ENCODE measurements at regions not wholly inside any gene's neighbourhood (a gene's known extent, or its start where the extent isn't known, plus 50 kb on each side); places are given as distances from the start of the nearest gene placed in this dataset.

DNA sequence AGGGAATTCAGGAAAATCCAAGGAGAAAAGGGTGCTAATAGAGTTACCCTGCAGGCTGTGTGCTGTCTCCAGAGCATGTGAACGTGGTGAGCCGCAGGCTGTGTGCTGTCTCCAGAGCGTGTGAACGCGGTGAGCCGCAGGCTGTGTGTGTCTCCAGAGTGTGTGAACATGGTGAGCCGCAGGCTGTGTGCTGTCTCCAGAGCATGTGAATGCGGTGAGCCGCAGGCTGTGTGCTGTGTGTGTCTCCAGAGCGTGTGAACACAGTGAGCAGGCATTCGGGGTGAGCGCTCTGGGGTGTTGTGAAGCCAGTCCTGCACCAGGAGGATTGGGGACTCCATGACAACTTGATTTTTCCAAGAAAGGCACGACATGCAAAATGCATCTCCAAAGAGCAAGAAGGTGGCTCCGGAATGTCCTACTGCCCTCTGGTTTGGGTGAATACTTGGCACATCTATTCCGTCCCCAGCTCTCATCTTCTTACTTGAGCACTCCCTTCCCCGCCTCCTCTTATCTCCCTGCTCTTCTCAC, 407.9 kb upstream of the SHH start:
- Histone ChIP-seq H3K9me3 (peaks cover 0 to 13% (median 7%) of the 10 kb centered on the region in 8 donors), H3K4me1 (no peaks in the 10 kb centered on the region), H3K27me3 (replicated peaks in 1 of 7) (no peaks in the 10 kb centered on the region), H3K4me3 (no peak overlapping the region), H3K36me3 (no peaks in the 10 kb centered on the region), H3K27ac (no peak overlapping the region)
- intact Hi-C loops (cut with DNase I; ENCODE audit: low total_unique reads): no loop called here
- no peak for DNase-seq
- TF ChIP-seq CTCF (IDR thresholded peaks at IDR 0.05 in 8 of 11, conservative IDR thresholded peaks at IDR 0.05 in 3 of 11) (no peak), POLR2A (IDR thresholded peaks at IDR 0.05) (no peak), POLR2AphosphoS5 (IDR thresholded peaks at IDR 0.05) (no peak)
- WGBS, 5 donors: 84 to 87% (median 87%) methylated on average over 16 of the region's 16 CpGs

DNA sequence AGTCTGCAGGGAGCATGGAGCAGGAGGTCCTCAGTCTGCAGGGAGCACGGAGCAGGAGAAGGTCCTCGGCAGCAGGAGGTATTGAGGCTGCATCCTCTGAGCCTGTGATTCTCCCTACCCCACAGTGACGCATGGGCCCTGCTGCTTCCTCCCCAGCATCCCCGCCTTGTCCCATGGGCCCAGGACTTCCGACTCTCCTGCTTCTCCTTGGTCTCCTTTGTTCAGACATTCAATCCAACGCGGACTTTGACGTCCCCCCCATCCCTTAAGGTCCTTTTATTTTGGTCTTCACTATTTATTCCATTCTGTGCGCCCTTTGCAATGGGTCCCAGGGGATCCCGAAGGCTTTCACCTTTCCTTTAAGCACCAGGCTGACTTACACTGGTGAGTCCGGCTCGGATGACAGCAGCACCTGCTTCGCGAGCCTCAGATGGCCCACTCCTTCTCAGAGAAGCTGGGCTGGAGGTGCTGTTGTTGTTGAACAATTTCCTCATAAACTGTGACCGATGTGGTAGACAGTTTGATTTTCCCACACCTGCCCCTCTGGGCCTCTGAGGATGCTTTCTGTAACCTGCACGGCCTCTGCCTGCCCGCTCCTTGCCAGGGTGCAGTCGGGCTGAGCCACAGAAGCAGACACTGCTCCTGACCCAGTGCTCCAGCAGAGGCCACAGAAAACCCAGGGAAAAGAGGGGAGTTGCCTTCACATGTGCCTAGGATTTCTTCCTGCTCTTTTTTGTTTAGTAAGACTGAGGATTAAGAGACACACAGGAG, 407.2 kb upstream of the SHH start:
- DNase-seq: no peak
- 81 to 88% (median 87%) methylated on average over 18 of the region's 18 CpGs for WGBS, 5 donors
- Histone ChIP-seq H3K27ac (no peak overlapping the region), H3K4me3 (no peak overlapping the region), H3K4me1 (no peaks in the 10 kb centered on the region), H3K27me3 (replicated peaks in 1 of 7) (no peaks in the 10 kb centered on the region), H3K36me3 (no peaks in the 10 kb centered on the region), H3K9me3 (peaks cover 0 to 7% (median 1%) of the 10 kb centered on the region in 8 donors)
- TF ChIP-seq POLR2A (IDR thresholded peaks at IDR 0.05): no peak
- intact Hi-C loops (cut with DNase I; ENCODE audit: low total_unique reads): no loop called here

DNA sequence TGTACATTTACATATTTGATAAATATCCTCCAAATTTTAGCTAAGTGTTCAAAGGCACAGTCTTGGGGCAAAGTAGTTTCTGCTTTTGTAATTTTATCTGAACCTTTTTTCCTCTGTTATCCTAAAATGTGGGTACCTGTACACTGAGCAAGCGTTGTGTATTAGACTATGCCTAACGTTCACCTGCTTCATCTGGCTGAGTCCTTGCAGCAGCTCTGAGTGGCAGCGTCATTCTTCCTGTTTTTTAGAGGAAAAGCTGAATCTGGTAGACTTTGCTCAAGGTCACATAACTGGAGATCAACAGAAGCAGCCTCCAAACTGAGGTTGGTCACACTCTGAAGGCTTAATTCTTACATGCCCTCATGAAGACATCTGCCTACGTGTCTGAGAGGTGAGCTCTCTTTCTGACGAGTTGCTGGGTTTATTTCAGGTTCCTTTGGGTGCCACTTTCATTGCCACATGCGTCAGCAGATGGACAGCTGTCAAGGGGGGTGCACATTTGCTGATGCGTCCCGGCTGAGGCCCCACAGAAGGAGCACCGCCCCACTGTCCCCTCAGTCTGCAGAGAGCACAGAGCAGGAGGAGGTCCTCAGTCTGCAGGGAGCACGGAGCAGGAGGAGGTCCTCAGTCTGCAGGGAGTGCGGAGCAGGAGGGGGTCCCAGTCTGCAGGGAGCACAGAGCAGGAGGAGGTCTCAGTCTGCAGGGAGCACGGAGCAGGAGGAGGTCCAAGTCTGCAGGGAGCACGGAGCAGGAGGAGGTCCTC, 406.5 kb upstream of the SHH start:
- Histone ChIP-seq H3K9me3 (no peaks in the 10 kb centered on the region), H3K27me3 (replicated peaks in 1 of 7) (no peaks in the 10 kb centered on the region), H3K36me3 (no peaks in the 10 kb centered on the region), H3K4me3 (no peak overlapping the region), H3K27ac (no peak overlapping the region), H3K4me1 (no peaks in the 10 kb centered on the region)
- intact Hi-C loops (cut with DNase I; ENCODE audit: low total_unique reads): no loop called here
- no peak for TF ChIP-seq POLR2AphosphoS5 (IDR thresholded peaks at IDR 0.05)
- TF ChIP-seq POLR2A (IDR thresholded peaks at IDR 0.05): no peak
- WGBS, 5 donors: 62 to 78% (median 66%) methylated on average over 10 to 13 of the region's 13 CpGs
- DNase-seq: no peak

GRCh38 chr7:156217803-156218202, 405.5 kb upstream of the SHH start:
- no peak overlapping the region for H3K27ac ChIP-seq
- H3K9me3 ChIP-seq: no peaks in the 10 kb centered on the region
- H3K4me3 ChIP-seq: no peak overlapping the region
- H3K27me3 ChIP-seq (replicated peaks in 1 of 7): no peaks in the 10 kb centered on the region
- no peak for DNase-seq
- H3K36me3 ChIP-seq: no peaks in the 10 kb centered on the region
- TF ChIP-seq POLR2A (IDR thresholded peaks at IDR 0.05) (no peak), POLR2AphosphoS5 (IDR thresholded peaks at IDR 0.05) (no peak), CTCF (IDR thresholded peaks at IDR 0.05 in 8 of 11, conservative IDR thresholded peaks at IDR 0.05 in 3 of 11) (no peak)
- H3K4me1 ChIP-seq: no peaks in the 10 kb centered on the region
- intact Hi-C loops (cut with DNase I; ENCODE audit: low total_unique reads): no loop called here
- 78 to 90% (median 82%) methylated on average over 6 of the region's 6 CpGs for WGBS, 5 donors

- intact Hi-C loops (cut with DNase I; ENCODE audit: low total_unique reads): no loop called here
- H3K27ac ChIP-seq: no peak overlapping the region
- WGBS, 5 donors: 49 to 58% (median 52%) methylated on average over 7 of the region's 7 CpGs
- no peaks in the 10 kb centered on the region for H3K36me3 ChIP-seq
- H3K27me3 ChIP-seq (replicated peaks in 1 of 7): no peaks in the 10 kb centered on the region
- TF ChIP-seq POLR2A (IDR thresholded peaks at IDR 0.05) (no peak), POLR2AphosphoS5 (IDR thresholded peaks at IDR 0.05) (no peak)
- no peak for DNase-seq
- no peak overlapping the region for H3K4me3 ChIP-seq
- H3K9me3 ChIP-seq: no peaks in the 10 kb centered on the region
- no peaks in the 10 kb centered on the region for H3K4me1 ChIP-seq
Measured at GRCh38 chr7:156209087-156209486, 396.8 kb upstream of the SHH start.
